Karpas-422 (cell line): ENCODE measurements at regions not wholly inside any gene's neighbourhood (a gene's known extent, or its start where the extent isn't known, plus 50 kb on each side); places are given as distances from the start of the nearest gene placed in this dataset.
A peak's percentile ranks its signal among the peaks of the same experiment; 100 is the strongest.
"Not testable (repeated sequence)": the region's sequence is repeated elsewhere in the genome, so short reads cannot be mapped to it uniquely, and the experiment has no call there.

Experiments
- DNase-seq: peaks from one replicate; pipeline ENCODE4 v3.0.0-alpha.2; 2015
- H2AFZ ChIP-seq: fragments of 200-600 bp; sonication (generic); 2 replicates; pipeline ENCODE4 v1.6.1; 2014; ENCODE audit warnings: antibody characterized with exemption, low read length, mixed read lengths
- H3K27ac ChIP-seq: fragments of 200-600 bp; sonication (generic); 2 replicates; pipeline ENCODE4 v1.5.1; 2014; ENCODE audit warnings: mild to moderate bottlenecking, low read length, moderate library complexity
- H3K27me3 ChIP-seq: fragments of 200-600 bp; sonication (generic); 2 replicates; pipeline ENCODE4 v1.6.1; 2014; ENCODE audit warnings: low read length, mixed read lengths
- H3K36me3 ChIP-seq: fragments of 200-600 bp; sonication (generic); 2 replicates; pipeline ENCODE4 v1.6.1; 2014; ENCODE audit warnings: low read length, mixed read lengths; ENCODE audit not compliant: insufficient read depth
- H3K4me1 ChIP-seq: fragments of 200-600 bp; sonication (generic); 2 replicates; pipeline ENCODE4 v1.6.1; 2014; ENCODE audit warnings: mild to moderate bottlenecking, low read length, mixed read lengths
- H3K4me2 ChIP-seq: fragments of 200-600 bp; sonication (generic); 2 replicates; pipeline ENCODE4 v1.6.1; 2014; ENCODE audit warnings: low read length, low read depth, mild to moderate bottlenecking; ENCODE audit not compliant: poor library complexity, severe bottlenecking
- H3K4me3 ChIP-seq: fragments of 200-600 bp; sonication (generic); 2 replicates; pipeline ENCODE4 v1.5.1; 2014; ENCODE audit warnings: mild to moderate bottlenecking, antibody characterized with exemption, low read length, mixed read lengths
- H3K79me2 ChIP-seq: fragments of 200-600 bp; sonication (generic); 2 replicates; pipeline ENCODE4 v1.6.1; 2014; ENCODE audit warnings: mild to moderate bottlenecking, low read length, mixed read lengths
- H3K9ac ChIP-seq: fragments of 200-600 bp; sonication (generic); 2 replicates; pipeline ENCODE4 v1.6.0; 2014; ENCODE audit warnings: low read length
- H3K9me2 ChIP-seq: fragments of 200-600 bp; sonication (generic), shearing (Covaris generic); replicated peaks from 2 replicates; pipeline ENCODE4 v1.6.0; 2014; ENCODE audit warnings: mild to moderate bottlenecking, low read length, moderate library complexity; ENCODE audit not compliant: insufficient read depth
- H3K9me3 ChIP-seq: fragments of 300-700, 200-600 bp; sonication (generic); 2 replicates; pipeline ENCODE4 v1.6.1; 2014; ENCODE audit warnings: low read length, mixed read lengths
- H4K20me1 ChIP-seq: fragments of 200-600 bp; sonication (generic); 2 replicates; pipeline ENCODE4 v1.6.1; 2014; ENCODE audit warnings: mild to moderate bottlenecking, antibody characterized with exemption, low read length, low read depth; ENCODE audit not compliant: insufficient read depth

GRCh38 chr15:53196788-53197187 lies 406.7 kb upstream of the ONECUT1 start:
- no peaks in the 10 kb centered on the region for H3K79me2 ChIP-seq
- DNase-seq, result no peak
- H3K27ac ChIP-seq, result no peak overlapping the region
- no peak overlapping the region for H2AFZ ChIP-seq
- no peak overlapping the region for H3K9ac ChIP-seq
- H4K20me1 ChIP-seq, result no peaks in the 10 kb centered on the region
- H3K4me1 ChIP-seq, result no peaks in the 10 kb centered on the region
- no peak overlapping the region for H3K4me2 ChIP-seq
- no peaks in the 10 kb centered on the region for H3K36me3 ChIP-seq
- no peaks in the 10 kb centered on the region for H3K9me3 ChIP-seq
- no peaks in the 10 kb centered on the region for H3K27me3 ChIP-seq
- no peaks in the 10 kb centered on the region for H3K9me2 ChIP-seq
- no peak overlapping the region for H3K4me3 ChIP-seq

GRCh38 chr15:53196242-53196641 lies 406.1 kb upstream of the ONECUT1 start:
- no peaks in the 10 kb centered on the region for H3K36me3 ChIP-seq
- no peaks in the 10 kb centered on the region for H4K20me1 ChIP-seq
- no peaks in the 10 kb centered on the region for H3K79me2 ChIP-seq
- no peak overlapping the region for H3K4me3 ChIP-seq
- H3K4me2 ChIP-seq, result no peak overlapping the region
- H3K27me3 ChIP-seq, result no peaks in the 10 kb centered on the region
- H3K27ac ChIP-seq, result no peak overlapping the region
- H3K9me2 ChIP-seq, result no peaks in the 10 kb centered on the region
- no peak for DNase-seq
- no peaks in the 10 kb centered on the region for H3K9me3 ChIP-seq
- no peak overlapping the region for H3K9ac ChIP-seq
- no peak overlapping the region for H2AFZ ChIP-seq
- H3K4me1 ChIP-seq, result no peaks in the 10 kb centered on the region

- Histone ChIP-seq H2AFZ (no peak overlapping the region), H3K79me2 (no peaks in the 10 kb centered on the region), H4K20me1 (no peaks in the 10 kb centered on the region), H3K9ac (no peak overlapping the region), H3K4me2 (no peak overlapping the region), H3K4me1 (no peaks in the 10 kb centered on the region), H3K9me2 (no peaks in the 10 kb centered on the region), H3K4me3 (no peak overlapping the region), H3K27ac (no peak overlapping the region), H3K9me3 (no peaks in the 10 kb centered on the region), H3K27me3 (no peaks in the 10 kb centered on the region), H3K36me3 (no peaks in the 10 kb centered on the region)
- DNase-seq, result peak; percentile 49
Measured at GRCh38 chr15:53193149-53193548, 403.0 kb upstream of the ONECUT1 start.

- Histone ChIP-seq H3K4me1 (no peaks in the 10 kb centered on the region), H3K27ac (no peak overlapping the region), H4K20me1 (no peaks in the 10 kb centered on the region)
Measured at GRCh38 chr15:53189860-53190259, 399.7 kb upstream of the ONECUT1 start.

GRCh38 chr15:53183449-53183848 lies 393.3 kb upstream of the ONECUT1 start:
- H3K9me2 ChIP-seq, H3K9ac ChIP-seq, H3K4me3 ChIP-seq, H3K79me2 ChIP-seq, H2AFZ ChIP-seq, H3K4me1 ChIP-seq, H3K4me2 ChIP-seq, H3K27ac ChIP-seq, DNase-seq, H3K9me3 ChIP-seq, H4K20me1 ChIP-seq, H3K36me3 ChIP-seq, H3K27me3 ChIP-seq: not testable (repeated sequence)

More at GRCh38 chr15:53189860-53190259, 399.7 kb upstream of the ONECUT1 start:
- Histone ChIP-seq H3K4me3 (no peak overlapping the region), H3K9ac (no peak overlapping the region), H3K9me2 (no peaks in the 10 kb centered on the region), H2AFZ (no peak overlapping the region), H3K79me2 (no peaks in the 10 kb centered on the region), H3K9me3 (no peaks in the 10 kb centered on the region), H3K36me3 (no peaks in the 10 kb centered on the region), H3K27me3 (no peaks in the 10 kb centered on the region), H3K4me2 (no peak overlapping the region)
- no peak for DNase-seq

- no peaks in the 10 kb centered on the region for H3K9me2 ChIP-seq
- no peak overlapping the region for H2AFZ ChIP-seq
- H4K20me1 ChIP-seq, result no peaks in the 10 kb centered on the region
- DNase-seq, result no peak
- no peaks in the 10 kb centered on the region for H3K36me3 ChIP-seq
- no peaks in the 10 kb centered on the region for H3K9me3 ChIP-seq
- no peak overlapping the region for H3K4me2 ChIP-seq
- H3K9ac ChIP-seq, result no peak overlapping the region
- H3K4me1 ChIP-seq, result no peaks in the 10 kb centered on the region
- H3K27ac ChIP-seq, result no peak overlapping the region
- H3K79me2 ChIP-seq, result no peaks in the 10 kb centered on the region
- no peak overlapping the region for H3K4me3 ChIP-seq
- no peaks in the 10 kb centered on the region for H3K27me3 ChIP-seq
Measured at GRCh38 chr15:53171571-53171970, 381.4 kb upstream of the ONECUT1 start.

- Histone ChIP-seq H3K36me3 (no peaks in the 10 kb centered on the region), H3K4me1 (no peaks in the 10 kb centered on the region), H3K9ac (no peak overlapping the region), H3K9me3 (no peaks in the 10 kb centered on the region), H2AFZ (no peak overlapping the region), H3K4me3 (no peak overlapping the region), H3K27ac (no peak overlapping the region), H3K9me2 (no peaks in the 10 kb centered on the region), H4K20me1 (no peaks in the 10 kb centered on the region), H3K4me2 (no peak overlapping the region), H3K79me2 (no peaks in the 10 kb centered on the region), H3K27me3 (no peaks in the 10 kb centered on the region)
- no peak for DNase-seq
Measured at GRCh38 chr15:53166684-53167201, 376.6 kb upstream of the ONECUT1 start.

GRCh38 chr15:53165988-53166683 lies 376.0 kb upstream of the ONECUT1 start:
- Histone ChIP-seq H3K36me3 (no peaks in the 10 kb centered on the region), H4K20me1 (no peaks in the 10 kb centered on the region), H3K79me2 (no peaks in the 10 kb centered on the region), H3K27ac (no peak overlapping the region), H3K4me3 (no peak overlapping the region), H3K27me3 (no peaks in the 10 kb centered on the region), H3K9me2 (no peaks in the 10 kb centered on the region), H3K4me2 (no peak overlapping the region), H3K9ac (no peak overlapping the region), H3K9me3 (no peaks in the 10 kb centered on the region), H3K4me1 (no peaks in the 10 kb centered on the region), H2AFZ (no peak overlapping the region)
- no peak for DNase-seq
